Trophoblast cell (in vitro differentiated cells and primary cell): ENCODE measurements at regions not wholly inside any gene's neighbourhood (a gene's known extent, or its start where the extent isn't known, plus 50 kb on each side); places are given as distances from the start of the nearest gene placed in this dataset.

Experiments
- DNase-seq, 2 donors: peaks; one replicate each; pipeline ENCODE4 v3.0.0-alpha.2; 2016
- H2AFZ ChIP-seq: 2 replicates; pipeline ENCODE4 v1.6.1; 2013; ENCODE audit warnings: low read length, moderate library complexity, mild to moderate bottlenecking; ENCODE audit not compliant: insufficient read depth, poor library complexity
- H2AK5ac ChIP-seq: 2 replicates; pipeline ENCODE4 v1.6.1; 2013; ENCODE audit warnings: mild to moderate bottlenecking, low read length
- H2BK120ac ChIP-seq: 2 replicates; pipeline ENCODE4 v1.6.1; 2013; ENCODE audit warnings: low read length, mild to moderate bottlenecking, moderate library complexity; ENCODE audit not compliant: insufficient read depth, poor library complexity
- H2BK12ac ChIP-seq: 2 replicates; pipeline ENCODE4 v1.6.1; 2013; ENCODE audit warnings: mild to moderate bottlenecking, low read length, moderate library complexity
- H2BK5ac ChIP-seq: 2 replicates; pipeline ENCODE4 v1.6.1; 2013; ENCODE audit warnings: low read length, low read depth, moderate library complexity, mild to moderate bottlenecking; ENCODE audit not compliant: poor library complexity
- H3K14ac ChIP-seq: 2 replicates; pipeline ENCODE4 v1.6.1; 2013; ENCODE audit warnings: mild to moderate bottlenecking, low read length
- H3K18ac ChIP-seq: 2 replicates; pipeline ENCODE4 v1.6.1; 2013; ENCODE audit warnings: mild to moderate bottlenecking, low read length
- H3K23ac ChIP-seq: 2 replicates; pipeline ENCODE4 v1.6.1; 2013; ENCODE audit warnings: low read length
- H3K27ac ChIP-seq: 2 replicates; pipeline ENCODE4 v1.5.1; 2013; ENCODE audit warnings: low read depth, mild to moderate bottlenecking, inconsistent platforms, low read length, moderate library complexity
- H3K27me3 ChIP-seq: 2 replicates; pipeline ENCODE4 v1.6.1; 2013; ENCODE audit warnings: inconsistent platforms, mild to moderate bottlenecking, low read length, moderate library complexity; ENCODE audit not compliant: insufficient read depth
- H3K36me3 ChIP-seq, 2 experiments: 1 replicate in 1 of 2; 2 replicates in 1 of 2; pipeline ENCODE4 v1.6.1; 2013; ENCODE audit warnings: low read length in 2 of 2, mild to moderate bottlenecking in 2 of 2, moderate library complexity in 1 of 2; ENCODE audit not compliant: insufficient read depth in 2 of 2, control insufficient read depth in 1 of 2
- H3K4ac ChIP-seq: 2 replicates; pipeline ENCODE4 v1.6.1; 2013; ENCODE audit warnings: low read depth, mild to moderate bottlenecking, low read length, moderate library complexity
- H3K4me1 ChIP-seq, 2 experiments: 1 replicate in 1 of 2; 2 replicates in 1 of 2; pipeline ENCODE4 v1.6.1; 2013; ENCODE audit warnings: low read length in 2 of 2, mild to moderate bottlenecking in 2 of 2, moderate library complexity in 1 of 2; ENCODE audit not compliant: insufficient read depth in 2 of 2, control insufficient read depth in 1 of 2
- H3K4me2 ChIP-seq: 2 replicates; pipeline ENCODE4 v1.6.1; 2013; ENCODE audit warnings: inconsistent platforms, mild to moderate bottlenecking, low read length, moderate library complexity
- H3K4me3 ChIP-seq: 2 replicates; pipeline ENCODE4 v1.5.1; 2013; ENCODE audit warnings: mild to moderate bottlenecking, low read depth, low read length, inconsistent platforms
- H3K79me1 ChIP-seq: one replicate; pipeline ENCODE4 v1.6.1; 2013; ENCODE audit warnings: low read length
- H3K79me2 ChIP-seq: 2 replicates; pipeline ENCODE4 v1.6.1; 2013; ENCODE audit warnings: low read length, mild to moderate bottlenecking; ENCODE audit not compliant: control insufficient read depth, insufficient read depth, poor library complexity
- H3K9ac ChIP-seq: 2 replicates; pipeline ENCODE4 v1.6.1; 2013; ENCODE audit warnings: mild to moderate bottlenecking, low read length
- H3K9me3 ChIP-seq: 2 replicates; pipeline ENCODE4 v1.6.1; 2013; ENCODE audit warnings: low read depth, mild to moderate bottlenecking, control low read depth, inconsistent platforms, low read length; ENCODE audit not compliant: insufficient read depth
- H4K12ac ChIP-seq: 2 replicates; pipeline ENCODE4 v1.6.1; 2013; ENCODE audit warnings: low read depth, mild to moderate bottlenecking, low read length, moderate library complexity
- H4K8ac ChIP-seq: 2 replicates; pipeline ENCODE4 v1.6.1; 2013; ENCODE audit warnings: low read depth, mild to moderate bottlenecking, low read length, moderate library complexity
- H4K91ac ChIP-seq: one replicate; pipeline ENCODE4 v1.6.1; 2013; ENCODE audit warnings: low read depth, mild to moderate bottlenecking, low read length, moderate library complexity
- WGBS: extraction: QIAGEN DNeasy Blood & Tissue Kit; methylation state at CpG from one replicate; pipeline ENCODE4 v1.1.7; 2013; ENCODE audit warnings: missing lambda C conversion rate; ENCODE audit not compliant: insufficient read length, insufficient coverage; ENCODE audit errors: extremely low coverage; 5-methylcytosine and 5-hydroxymethylcytosine counted together

GRCh38 chr3:15884132-15884531 is 86.4 kb upstream of the ANKRD28 start:
- Histone ChIP-seq H3K27me3 (no peaks in the 10 kb centered on the region), H3K18ac (no peak overlapping the region), H3K4ac (no peak overlapping the region), H2BK120ac (no peak overlapping the region), H3K14ac (no peak overlapping the region), H2AK5ac (no peak overlapping the region), H3K9ac (no peak overlapping the region), H3K27ac (no peak overlapping the region), H3K79me2 (no peaks in the 10 kb centered on the region), H3K4me1 (no peaks in the 10 kb centered on the region), H3K9me3 (no peaks in the 10 kb centered on the region), H3K4me2 (no peak overlapping the region), H3K36me3 (no peaks in the 10 kb centered on the region), H2BK12ac (no peak overlapping the region), H2AFZ (no peak overlapping the region), H4K91ac (no peak overlapping the region), H4K8ac (no peak overlapping the region), H3K4me3 (no peak overlapping the region), H3K79me1 (no peaks in the 10 kb centered on the region), H3K23ac (no peak overlapping the region), H2BK5ac (no peak overlapping the region), H4K12ac (no peak overlapping the region)
- no CpG with 5 or more reads among the region's 1 CpG for WGBS
- DNase-seq: no peak

GRCh38 chr3:15886521-15886920 is 88.7 kb upstream of the ANKRD28 start:
- DNase-seq: no peak
- Histone ChIP-seq H4K91ac (no peak overlapping the region), H2BK5ac (no peak overlapping the region), H3K27ac (no peak overlapping the region), H3K14ac (no peak overlapping the region), H3K9ac (no peak overlapping the region), H3K18ac (no peak overlapping the region), H3K36me3 (no peaks in the 10 kb centered on the region), H2BK12ac (no peak overlapping the region), H3K4me2 (no peak overlapping the region), H3K27me3 (no peaks in the 10 kb centered on the region), H3K23ac (no peak overlapping the region), H3K79me2 (no peaks in the 10 kb centered on the region), H3K4me1 (no peaks in the 10 kb centered on the region), H2AK5ac (no peak overlapping the region), H4K12ac (no peak overlapping the region), H3K9me3 (no peaks in the 10 kb centered on the region), H3K4me3 (no peak overlapping the region), H3K79me1 (no peaks in the 10 kb centered on the region), H2AFZ (no peak overlapping the region), H4K8ac (no peak overlapping the region), H3K4ac (no peak overlapping the region), H2BK120ac (no peak overlapping the region)

GRCh38 chr3:15887261-15887660 is 89.5 kb upstream of the ANKRD28 start:
- Histone ChIP-seq H2BK12ac (no peak overlapping the region), H3K36me3 (no peaks in the 10 kb centered on the region), H3K4ac (no peak overlapping the region), H4K8ac (no peak overlapping the region), H3K27me3 (no peaks in the 10 kb centered on the region), H3K79me2 (no peaks in the 10 kb centered on the region), H3K4me1 (no peaks in the 10 kb centered on the region), H3K9me3 (no peaks in the 10 kb centered on the region), H2AFZ (no peak overlapping the region), H4K91ac (no peak overlapping the region), H3K23ac (no peak overlapping the region), H3K9ac (no peak overlapping the region), H4K12ac (no peak overlapping the region), H2BK5ac (no peak overlapping the region), H3K14ac (no peak overlapping the region), H3K27ac (no peak overlapping the region), H3K4me3 (no peak overlapping the region), H2AK5ac (no peak overlapping the region), H3K4me2 (no peak overlapping the region), H2BK120ac (no peak overlapping the region), H3K18ac (no peak overlapping the region), H3K79me1 (no peaks in the 10 kb centered on the region)
- DNase-seq: no peak

- no peak overlapping the region for H2AK5ac ChIP-seq
- peak in 1 of 2 donors; percentile 12 for DNase-seq
- no peak overlapping the region for H3K18ac ChIP-seq
- H3K79me1 ChIP-seq: no peaks in the 10 kb centered on the region
- H3K79me2 ChIP-seq: no peaks in the 10 kb centered on the region
- H4K8ac ChIP-seq: no peak overlapping the region
- H4K12ac ChIP-seq: no peak overlapping the region
- H4K91ac ChIP-seq: no peak overlapping the region
- H3K14ac ChIP-seq: no peak overlapping the region
- no peak overlapping the region for H3K4me3 ChIP-seq
- H3K23ac ChIP-seq: no peak overlapping the region
- H3K9me3 ChIP-seq: no peaks in the 10 kb centered on the region
- no peak overlapping the region for H3K9ac ChIP-seq
- no peak overlapping the region for H2BK5ac ChIP-seq
- no peak overlapping the region for H3K4me2 ChIP-seq
- H2AFZ ChIP-seq: no peak overlapping the region
- H3K4me1 ChIP-seq: no peaks in the 10 kb centered on the region
- no peak overlapping the region for H3K4ac ChIP-seq
- H2BK120ac ChIP-seq: no peak overlapping the region
- no peaks in the 10 kb centered on the region for H3K27me3 ChIP-seq
- no peak overlapping the region for H2BK12ac ChIP-seq
- H3K36me3 ChIP-seq: no peaks in the 10 kb centered on the region
- no peak overlapping the region for H3K27ac ChIP-seq
These were observed 92.2 kb upstream of the ANKRD28 start for GRCh38 chr3:15889936-15890335.
